ES-I3 (cell line): ENCODE measurements at regions not wholly inside any gene's neighbourhood (a gene's known extent, or its start where the extent isn't known, plus 50 kb on each side); places are given as distances from the start of the nearest gene placed in this dataset.

Experiments used
- H3K36me3 ChIP-seq: 2 replicates; pipeline ENCODE4 v1.6.1; 2013; ENCODE audit warnings: mild to moderate bottlenecking, low read length, control low read depth, moderate library complexity; ENCODE audit not compliant: insufficient read depth
- H3K4me1 ChIP-seq: 2 replicates; pipeline ENCODE4 v1.6.1; 2013; ENCODE audit warnings: mild to moderate bottlenecking, control low read depth, low read length; ENCODE audit not compliant: insufficient read depth
- H3K9ac ChIP-seq: 2 replicates; pipeline ENCODE4 v1.6.1; 2013; ENCODE audit warnings: low read depth, mild to moderate bottlenecking, low read length, moderate library complexity
- H3K9me3 ChIP-seq: 2 replicates; pipeline ENCODE4 v1.6.1; 2013; ENCODE audit warnings: mild to moderate bottlenecking, low read length, moderate library complexity; ENCODE audit not compliant: control insufficient read depth, insufficient read depth

DNA sequence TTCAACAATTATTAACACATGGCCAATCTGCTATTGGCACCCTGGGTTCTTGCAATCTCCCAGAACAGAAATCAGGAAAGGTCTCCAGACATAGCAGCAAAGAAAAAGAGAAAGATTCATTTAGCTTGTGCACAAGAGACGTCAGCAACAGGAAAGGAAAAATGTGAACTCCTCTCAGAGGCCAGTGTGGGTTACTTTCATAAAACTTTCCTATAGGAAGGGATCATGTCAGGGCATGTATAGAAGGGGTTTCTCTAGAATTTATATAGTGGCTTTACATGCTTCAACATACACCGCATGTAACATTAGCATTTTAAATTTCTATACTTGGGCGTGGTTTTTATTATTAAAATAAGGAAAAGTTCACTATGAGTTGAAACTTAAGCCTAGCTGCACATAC lies 725.1 kb downstream of the SORCS1 start:
- Histone ChIP-seq H3K9me3 (peaks cover 4% of the 10 kb centered on the region; the same call in 1 of the 2 replicates), H3K4me1 (peaks cover 18% of the 10 kb centered on the region), H3K9ac (no peak overlapping the region), H3K36me3 (no peaks in the 10 kb centered on the region)

DNA sequence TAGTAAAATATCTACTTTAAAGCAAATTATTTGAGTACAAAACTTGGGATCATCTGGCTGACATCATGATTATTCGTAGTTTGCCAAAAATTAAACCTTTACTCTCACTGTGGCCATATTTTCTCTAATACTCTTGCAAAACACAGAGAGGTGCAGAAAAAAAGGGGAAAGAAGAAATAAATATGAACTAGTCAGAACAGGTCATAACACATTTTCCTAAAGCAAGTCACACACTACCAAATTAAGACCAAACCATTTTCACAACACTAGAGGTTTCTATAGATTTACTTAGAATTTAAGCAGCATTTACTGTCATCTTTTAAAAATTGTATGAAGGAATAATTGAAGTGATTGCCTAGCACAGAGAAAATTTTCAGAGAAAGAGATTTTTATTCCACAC lies 726.1 kb downstream of the SORCS1 start:
- Histone ChIP-seq H3K9me3 (peaks cover 4% of the 10 kb centered on the region; the same call in 1 of the 2 replicates), H3K9ac (no peak overlapping the region), H3K36me3 (no peaks in the 10 kb centered on the region), H3K4me1 (peaks cover 18% of the 10 kb centered on the region)

DNA sequence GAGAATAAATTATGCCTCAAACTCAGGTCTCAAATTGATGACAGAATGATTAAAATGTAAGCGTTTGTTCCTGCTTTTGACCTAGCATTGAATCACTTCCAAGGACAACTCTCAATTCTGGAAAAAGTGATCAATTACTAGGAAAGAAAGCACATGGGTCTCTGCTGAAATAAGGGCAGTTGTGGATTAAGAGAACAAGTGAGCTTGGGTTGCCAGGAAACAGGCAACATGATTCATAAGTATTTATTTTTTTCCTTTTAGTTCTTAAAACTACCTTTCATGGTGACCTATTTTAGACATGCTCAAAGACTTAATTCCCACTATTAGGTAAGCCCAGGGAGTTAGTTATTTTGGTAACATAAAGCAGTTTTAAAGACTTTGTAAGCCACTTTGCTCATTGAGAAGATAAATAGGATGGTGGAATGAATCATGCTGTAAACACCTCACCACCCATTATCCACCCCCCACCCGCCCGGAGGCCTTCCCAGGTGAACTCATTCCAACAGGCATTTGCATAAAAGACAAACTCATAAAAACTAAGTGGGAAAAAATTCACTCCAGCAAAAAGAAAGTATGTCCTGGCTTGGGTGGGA lies 728.3 kb downstream of the SORCS1 start:
- Histone ChIP-seq H3K36me3 (no peaks in the 10 kb centered on the region), H3K9ac (no peak overlapping the region), H3K9me3 (peaks cover 4% of the 10 kb centered on the region; the same call in 1 of the 2 replicates), H3K4me1 (peaks cover 18% of the 10 kb centered on the region)

DNA sequence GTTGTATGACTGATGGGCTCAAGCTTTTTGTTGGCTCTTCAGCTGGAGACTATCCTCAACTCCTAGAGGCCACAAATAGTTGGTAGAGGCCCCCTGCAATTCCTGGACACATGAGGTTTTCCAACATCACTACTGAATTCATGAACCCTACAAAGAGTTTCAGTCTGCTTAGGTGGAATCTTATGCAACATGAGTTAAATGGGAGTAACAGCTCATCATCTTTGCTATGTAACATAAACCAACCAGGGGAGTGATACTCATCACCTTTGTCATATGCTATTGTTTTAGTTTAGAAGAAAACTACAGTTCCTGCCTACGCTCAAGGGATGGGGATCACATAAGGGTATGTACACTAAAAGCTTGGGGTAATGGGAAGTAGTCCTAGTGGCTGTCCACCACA lies 729.4 kb downstream of the SORCS1 start:
- Histone ChIP-seq H3K9me3 (peaks cover 4% of the 10 kb centered on the region; the same call in 1 of the 2 replicates), H3K9ac (no peak overlapping the region), H3K36me3 (no peaks in the 10 kb centered on the region), H3K4me1 (peaks cover 13% of the 10 kb centered on the region)

DNA sequence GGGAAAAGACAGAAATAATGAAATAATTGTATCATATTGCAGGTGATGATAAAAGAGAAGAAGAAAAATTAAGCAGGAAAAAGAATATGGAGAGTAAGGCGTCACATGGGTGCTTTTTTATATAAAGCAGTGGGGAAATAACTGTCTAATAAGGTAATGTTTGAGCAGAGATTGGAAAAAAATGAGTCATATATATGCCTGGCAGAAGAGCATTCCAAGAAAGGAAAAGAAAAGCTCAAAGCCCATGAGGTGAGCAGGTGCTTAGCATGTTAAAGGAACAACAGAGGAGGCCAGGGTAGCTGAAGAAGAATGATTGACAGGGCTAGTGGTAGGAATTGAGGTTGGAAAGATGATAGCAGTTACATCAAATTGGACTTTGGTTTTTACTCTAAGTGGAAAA lies 739.5 kb downstream of the SORCS1 start:
- Histone ChIP-seq H3K36me3 (no peaks in the 10 kb centered on the region), H3K9ac (no peak overlapping the region), H3K4me1 (no peaks in the 10 kb centered on the region), H3K9me3 (no peaks in the 10 kb centered on the region)

DNA sequence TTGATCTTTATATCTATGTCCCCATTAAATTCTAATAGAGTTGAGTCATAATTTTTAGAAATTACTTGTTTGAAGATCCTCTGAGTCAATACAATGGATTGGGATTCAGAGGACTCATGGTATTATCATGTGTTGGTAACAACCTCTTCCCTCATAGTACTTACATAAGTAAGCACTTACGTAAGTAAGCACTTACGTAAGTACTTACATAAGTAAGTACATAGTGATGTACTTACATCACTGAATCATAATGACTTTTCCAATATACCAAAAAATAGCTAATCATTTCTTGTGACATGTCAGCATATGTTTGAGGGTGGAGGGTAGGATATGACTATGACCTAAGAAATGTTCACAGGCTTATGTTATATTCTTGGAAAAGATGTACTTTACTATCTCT lies 740.5 kb downstream of the SORCS1 start:
- H3K9me3 ChIP-seq: no peaks in the 10 kb centered on the region
- no peaks in the 10 kb centered on the region for H3K4me1 ChIP-seq
- H3K9ac ChIP-seq: no peak overlapping the region
- H3K36me3 ChIP-seq: no peaks in the 10 kb centered on the region

DNA sequence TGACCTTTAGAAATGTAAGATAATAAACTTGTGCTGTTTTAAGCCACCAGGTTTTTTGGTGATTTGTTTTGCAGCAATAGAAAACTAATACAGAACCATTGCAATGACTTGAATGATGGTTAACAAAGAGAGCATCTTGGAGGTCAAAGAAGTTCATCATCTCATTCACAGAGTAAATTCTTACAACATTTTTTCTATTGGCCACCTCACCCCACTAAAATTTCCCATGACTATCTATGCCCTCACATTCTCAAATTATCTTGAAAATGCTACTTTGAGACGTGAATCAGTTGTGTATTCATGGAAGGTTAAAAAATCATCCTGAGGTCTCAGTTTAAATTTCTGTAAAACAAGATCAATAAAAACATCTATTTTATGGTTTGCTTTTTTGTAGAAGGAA lies 754.2 kb downstream of the SORCS1 start:
- Histone ChIP-seq H3K4me1 (no peaks in the 10 kb centered on the region), H3K9me3 (no peaks in the 10 kb centered on the region), H3K9ac (no peak overlapping the region), H3K36me3 (no peaks in the 10 kb centered on the region)

DNA sequence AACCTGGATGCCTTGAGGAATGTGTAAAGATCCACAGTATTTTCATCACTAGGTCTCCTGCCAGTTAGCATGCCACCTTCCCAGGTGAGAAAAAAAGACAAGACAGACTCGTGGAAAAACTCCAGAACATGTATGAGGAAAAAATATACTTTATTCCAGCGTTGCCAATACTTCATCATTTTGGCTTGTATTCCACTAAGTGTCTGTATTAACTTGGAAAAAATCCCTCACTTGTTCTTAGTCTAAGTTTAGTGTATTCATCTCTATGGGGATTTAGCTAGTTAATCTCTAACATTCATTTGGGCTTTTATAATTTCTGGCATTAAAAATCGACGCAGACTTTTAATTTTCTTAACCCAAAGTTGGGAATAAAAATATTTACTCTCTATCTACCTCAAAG lies 759.4 kb downstream of the SORCS1 start:
- H3K36me3 ChIP-seq: no peaks in the 10 kb centered on the region
- H3K9me3 ChIP-seq: no peaks in the 10 kb centered on the region
- no peak overlapping the region for H3K9ac ChIP-seq
- 0 out of 2 replicates have a peak, but pooled peaks cover 4% of the 10 kb centered on the region for H3K4me1 ChIP-seq

DNA sequence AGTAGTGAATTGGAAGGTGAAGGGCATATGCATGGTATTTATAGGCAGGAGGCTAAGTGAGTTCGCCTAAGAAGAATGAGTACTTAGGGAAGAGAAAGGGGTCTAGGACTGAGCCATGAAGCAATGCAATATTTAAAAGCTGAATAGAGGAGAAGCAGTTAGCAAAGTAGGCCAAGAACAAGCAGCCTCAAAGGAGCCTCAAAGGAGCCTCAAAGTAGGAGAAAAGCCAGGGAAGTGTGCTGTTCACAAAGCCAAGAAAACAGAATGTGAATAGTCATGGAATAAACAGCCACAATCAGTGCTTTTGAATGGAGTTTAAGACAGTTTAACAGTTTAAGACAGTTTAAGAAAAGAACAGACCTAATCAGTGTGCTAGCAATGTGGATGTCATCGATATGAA lies 762.0 kb downstream of the SORCS1 start:
- no peaks in the 10 kb centered on the region for H3K36me3 ChIP-seq
- H3K9me3 ChIP-seq: no peaks in the 10 kb centered on the region
- 0 out of 2 replicates have a peak, but pooled peaks cover 4% of the 10 kb centered on the region for H3K4me1 ChIP-seq
- H3K9ac ChIP-seq: no peak overlapping the region

DNA sequence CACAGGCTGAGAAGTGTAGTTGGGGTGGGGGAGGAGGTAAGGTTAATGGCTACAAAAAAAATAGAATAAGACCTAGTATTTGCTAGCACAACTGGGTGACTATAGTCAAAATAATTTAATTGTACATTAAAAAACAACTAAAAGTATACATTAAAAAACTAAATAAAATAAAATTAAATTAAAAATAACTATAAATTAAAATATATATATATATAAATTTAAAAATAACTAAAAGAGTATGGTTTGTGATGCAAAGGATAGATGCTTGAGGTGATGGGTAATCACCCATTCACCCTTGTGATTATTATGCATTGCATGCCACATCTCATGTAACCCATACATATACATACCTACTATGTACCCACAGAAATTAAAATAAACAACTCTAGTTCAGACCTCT lies 762.5 kb downstream of the SORCS1 start:
- 0 out of 2 replicates have a peak, but pooled peaks cover 4% of the 10 kb centered on the region for H3K4me1 ChIP-seq
- no peak overlapping the region for H3K9ac ChIP-seq
- H3K9me3 ChIP-seq: no peaks in the 10 kb centered on the region
- H3K36me3 ChIP-seq: no peaks in the 10 kb centered on the region

DNA sequence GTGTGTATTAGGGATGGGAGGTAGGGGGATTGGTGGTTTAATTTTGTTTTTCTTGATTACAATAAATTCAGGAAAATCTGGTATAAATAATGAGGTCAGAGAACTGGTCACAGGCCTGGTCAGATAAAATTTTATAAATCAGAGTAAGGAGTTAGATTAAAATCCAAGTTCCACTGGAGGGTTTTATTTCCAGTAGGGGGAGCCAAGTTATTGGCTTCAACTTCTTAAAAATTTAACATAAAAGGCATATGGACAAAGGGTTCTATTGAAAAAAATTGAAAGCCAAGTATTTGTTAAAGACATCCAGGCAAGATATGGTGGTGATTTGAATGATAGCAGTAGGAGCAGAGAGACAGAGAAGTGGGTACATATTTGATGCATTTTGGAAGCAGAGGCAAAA lies 763.3 kb downstream of the SORCS1 start:
- no peaks in the 10 kb centered on the region for H3K9me3 ChIP-seq
- 0 out of 2 replicates have a peak, but pooled peaks cover 4% of the 10 kb centered on the region for H3K4me1 ChIP-seq
- H3K36me3 ChIP-seq: no peaks in the 10 kb centered on the region
- no peak overlapping the region for H3K9ac ChIP-seq

DNA sequence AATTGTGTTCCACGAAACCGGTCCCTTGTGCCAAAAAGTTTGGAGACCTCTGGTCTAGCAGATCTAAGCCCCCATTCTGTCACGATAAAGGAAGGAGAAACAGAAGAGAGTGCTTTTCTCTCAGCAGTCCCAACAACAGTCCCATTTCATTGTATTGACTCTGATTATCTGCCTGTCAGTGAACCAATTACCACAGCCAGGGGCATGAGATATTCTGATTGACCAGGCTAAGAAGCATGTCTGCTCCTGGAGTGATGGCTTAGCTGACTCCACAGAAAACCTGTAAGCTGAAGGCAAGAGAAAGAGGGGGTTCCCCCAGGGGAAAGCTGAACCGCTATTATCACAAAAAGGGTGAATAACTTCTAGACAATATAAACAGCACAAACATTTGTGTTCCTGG lies 765.4 kb downstream of the SORCS1 start:
- 0 out of 2 replicates have a peak, but pooled peaks cover 4% of the 10 kb centered on the region for H3K4me1 ChIP-seq
- no peaks in the 10 kb centered on the region for H3K9me3 ChIP-seq
- no peaks in the 10 kb centered on the region for H3K36me3 ChIP-seq
- H3K9ac ChIP-seq: no peak overlapping the region

DNA sequence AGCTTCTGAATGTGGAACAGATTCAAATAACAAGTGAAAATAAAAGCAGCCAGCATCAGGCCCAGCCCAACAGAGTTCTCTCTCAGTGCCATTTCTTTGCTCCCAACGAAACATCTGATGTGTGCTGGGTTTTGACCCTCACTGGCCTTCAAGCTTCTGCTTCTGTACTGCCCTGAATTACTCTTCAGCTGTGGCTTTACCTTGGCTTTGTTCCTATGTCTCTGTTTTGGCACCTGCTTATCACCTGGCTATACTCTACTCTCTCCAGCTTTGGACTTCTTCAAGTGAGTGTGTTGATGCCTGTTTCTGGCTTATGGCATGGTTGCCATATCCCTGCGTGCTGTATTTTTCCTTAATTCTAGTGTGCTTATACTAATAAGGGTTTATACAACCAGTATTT lies 768.3 kb downstream of the SORCS1 start:
- H3K36me3 ChIP-seq: no peaks in the 10 kb centered on the region
- H3K9ac ChIP-seq: no peak overlapping the region
- no peaks in the 10 kb centered on the region for H3K9me3 ChIP-seq
- H3K4me1 ChIP-seq: no peaks in the 10 kb centered on the region

DNA sequence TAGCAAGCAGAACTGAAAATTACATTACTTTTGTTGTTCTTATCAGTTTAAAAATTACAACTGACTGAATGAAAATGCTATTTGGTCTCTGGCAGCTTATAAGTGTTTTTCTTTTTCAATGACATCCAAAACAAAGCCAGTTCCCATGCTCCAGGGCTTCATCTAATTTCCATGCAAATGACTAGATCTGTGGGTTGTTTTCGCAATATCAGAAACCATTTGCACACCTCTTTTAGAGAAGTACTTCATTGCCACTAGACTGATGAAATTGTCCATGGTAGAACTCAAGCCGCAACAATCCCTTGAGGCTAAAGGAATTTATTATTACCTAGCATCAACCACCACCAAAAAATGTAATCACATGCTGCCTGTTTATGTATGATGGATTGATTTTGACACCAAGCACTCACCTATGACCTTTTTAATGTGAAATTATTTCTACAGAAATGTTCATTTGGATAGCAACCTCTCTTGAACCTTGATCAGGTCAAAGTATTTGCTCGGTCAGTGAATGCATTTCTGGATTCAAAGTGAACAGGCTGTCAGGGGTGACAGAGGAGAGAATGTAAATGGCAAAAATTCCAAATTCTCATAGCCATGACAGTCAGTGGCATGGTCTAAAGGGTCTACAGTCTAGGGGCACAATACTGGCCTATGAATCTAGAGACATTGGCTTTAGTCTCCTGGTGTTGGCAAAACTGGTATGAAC lies 769.3 kb downstream of the SORCS1 start:
- Histone ChIP-seq H3K9me3 (no peaks in the 10 kb centered on the region), H3K9ac (no peak overlapping the region), H3K4me1 (no peaks in the 10 kb centered on the region), H3K36me3 (no peaks in the 10 kb centered on the region)

DNA sequence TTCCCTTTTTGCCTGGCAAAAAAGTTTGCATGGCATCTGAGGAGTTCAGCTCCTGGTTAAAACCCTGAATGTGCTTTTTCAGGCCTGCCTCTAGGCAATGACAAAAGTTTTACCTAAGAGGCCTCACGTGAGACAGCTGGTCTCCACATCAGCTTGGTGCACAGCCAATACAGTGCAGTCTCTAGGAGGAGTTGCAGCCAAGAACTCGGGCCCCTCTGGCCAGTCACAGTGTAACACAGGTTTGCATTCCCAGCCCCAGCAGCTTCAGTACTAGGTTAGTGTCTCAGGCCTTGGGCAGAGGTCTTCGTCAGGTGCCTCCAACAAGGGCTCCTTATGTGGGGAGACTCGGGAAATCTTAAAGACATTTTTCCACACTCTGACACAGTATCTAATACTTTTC lies 771.7 kb downstream of the SORCS1 start:
- Histone ChIP-seq H3K9me3 (no peaks in the 10 kb centered on the region), H3K9ac (no peak overlapping the region), H3K4me1 (no peaks in the 10 kb centered on the region), H3K36me3 (no peaks in the 10 kb centered on the region)
